ELF-1 (cell line): ENCODE measurements at regions not wholly inside any gene's neighbourhood (a gene's known extent, or its start where the extent isn't known, plus 50 kb on each side); places are given as distances from the start of the nearest gene placed in this dataset.
"Not testable (repeated sequence)": the region's sequence is repeated elsewhere in the genome, so short reads cannot be mapped to it uniquely, and the experiment has no call there.

Experiments
- DNase-seq: peaks from one replicate; pipeline ENCODE4 v3.0.0-alpha.2; 2016; ENCODE audit warnings: low read depth, low spot score

DNA sequence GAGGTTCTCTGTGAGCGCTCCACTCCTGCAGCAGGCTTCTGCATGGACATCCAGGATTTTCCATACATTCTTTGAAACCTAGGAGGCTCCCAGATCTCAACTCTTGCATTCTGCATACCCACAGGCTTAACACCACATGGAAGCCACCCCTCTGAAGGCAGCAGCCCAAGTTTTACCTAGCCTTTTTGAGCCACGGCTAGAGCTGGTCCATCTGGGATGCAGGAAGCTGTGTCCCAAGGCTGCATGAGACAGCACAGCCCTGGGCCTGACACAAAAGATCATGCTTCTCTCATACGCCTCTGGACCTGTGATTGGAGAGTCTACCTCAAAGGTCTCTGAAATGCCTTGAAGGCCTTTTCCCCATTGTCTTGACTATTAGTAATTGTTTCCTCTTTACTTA, 53.6 kb upstream of the RPRM start:
- DNase-seq: peak; percentile 62

DNA sequence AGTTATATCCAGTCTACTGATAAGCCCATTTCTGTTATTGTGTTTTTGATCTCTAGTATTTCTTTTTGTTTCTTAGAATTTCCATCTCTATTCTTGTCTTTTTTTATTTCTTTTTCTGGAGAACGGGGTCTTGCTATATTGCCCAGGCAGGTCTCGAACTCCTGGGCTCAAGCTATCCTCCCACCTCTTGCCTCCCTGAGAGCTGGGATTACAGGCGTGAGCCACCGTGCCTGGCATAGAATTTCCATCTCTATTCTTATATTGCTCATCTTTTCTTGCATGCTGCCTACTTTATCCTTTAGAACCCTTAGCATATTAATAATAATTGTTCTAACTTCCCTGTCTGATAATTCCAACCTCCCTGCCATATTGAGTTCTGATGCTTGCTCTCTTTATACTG, 55.2 kb upstream of the RPRM start:
- DNase-seq: not testable (repeated sequence)

DNA sequence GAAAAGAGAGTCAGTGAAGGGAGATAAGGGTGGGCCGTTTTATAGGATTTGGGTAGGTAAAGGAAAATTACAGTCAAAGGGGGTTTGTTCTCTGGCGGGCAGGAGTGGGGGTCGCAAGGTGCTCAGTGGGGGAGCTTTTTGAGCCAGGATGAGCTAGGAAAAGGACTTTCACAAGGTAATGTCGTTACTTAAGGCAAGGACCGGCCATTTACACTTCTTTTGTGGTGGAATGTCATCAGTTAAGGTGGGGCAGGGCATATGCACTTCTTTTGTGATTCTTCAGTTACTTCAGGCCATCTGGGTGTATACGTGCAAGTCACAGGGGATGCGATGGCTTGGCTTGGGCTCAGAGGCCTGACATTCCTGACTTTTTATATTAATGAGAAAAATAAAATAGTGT, 56.0 kb upstream of the RPRM start:
- peak; percentile 58 for DNase-seq

DNA sequence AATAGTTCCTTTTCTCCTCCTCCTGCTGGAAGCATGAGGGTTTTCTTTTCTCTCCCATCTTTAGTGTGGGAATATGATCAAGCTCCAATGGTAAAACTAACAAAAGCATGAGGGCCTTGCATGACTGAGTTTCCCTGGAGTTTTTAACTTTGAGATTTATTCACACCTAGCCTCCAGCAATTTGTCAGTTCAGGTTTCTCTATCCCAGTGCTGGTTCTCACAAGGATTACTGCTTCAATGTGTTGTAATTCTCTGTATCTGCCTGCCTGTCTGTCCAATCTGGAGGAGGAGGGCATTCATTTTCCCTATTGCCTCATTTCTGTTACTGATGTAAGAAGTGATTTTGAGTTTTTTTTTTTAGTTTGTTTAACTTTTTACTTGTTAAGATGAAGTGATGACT, 57.6 kb upstream of the RPRM start:
- DNase-seq: peak; percentile 22

DNA sequence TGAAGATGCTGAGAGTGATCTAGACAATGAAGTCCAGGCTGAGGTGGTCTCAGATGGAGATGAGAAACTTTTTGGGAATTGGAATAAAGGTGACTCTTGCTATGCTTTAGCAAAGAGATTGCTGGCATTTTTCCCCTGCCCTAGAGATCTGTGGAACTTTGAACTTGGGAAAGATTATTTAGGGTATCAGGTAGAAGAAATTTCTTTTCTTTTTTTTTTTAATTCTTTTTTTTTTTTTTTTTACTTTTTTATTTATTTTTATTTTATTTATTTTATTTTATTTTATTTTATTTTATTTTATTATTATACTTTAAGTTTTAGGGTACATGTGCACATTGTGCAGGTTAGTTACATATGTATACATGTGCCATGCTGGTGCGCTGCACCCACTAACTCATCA, 59.5 kb upstream of the RPRM start:
- DNase-seq: not testable (repeated sequence)

DNA sequence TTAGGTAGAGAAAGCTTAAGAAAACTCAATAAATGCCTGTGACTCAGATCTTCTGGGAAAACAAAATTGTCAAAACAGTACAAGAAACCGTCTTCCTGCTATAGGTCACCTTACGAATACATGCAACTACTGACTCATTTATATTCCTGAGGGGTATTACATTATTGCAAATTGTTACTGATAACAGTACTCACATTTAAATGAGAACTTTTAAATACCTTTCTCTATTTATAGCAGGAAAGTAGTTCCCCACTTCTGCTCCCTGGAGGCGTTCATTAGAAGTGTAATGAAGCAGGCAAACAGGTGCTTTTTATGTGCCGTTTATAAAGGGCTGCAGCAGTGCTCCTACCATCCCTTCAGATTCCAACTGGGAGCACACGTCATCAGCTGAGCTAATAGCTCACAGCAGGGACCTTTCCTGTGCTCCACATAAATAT, 65.1 kb upstream of the RPRM start:
- DNase-seq: no peak

DNA sequence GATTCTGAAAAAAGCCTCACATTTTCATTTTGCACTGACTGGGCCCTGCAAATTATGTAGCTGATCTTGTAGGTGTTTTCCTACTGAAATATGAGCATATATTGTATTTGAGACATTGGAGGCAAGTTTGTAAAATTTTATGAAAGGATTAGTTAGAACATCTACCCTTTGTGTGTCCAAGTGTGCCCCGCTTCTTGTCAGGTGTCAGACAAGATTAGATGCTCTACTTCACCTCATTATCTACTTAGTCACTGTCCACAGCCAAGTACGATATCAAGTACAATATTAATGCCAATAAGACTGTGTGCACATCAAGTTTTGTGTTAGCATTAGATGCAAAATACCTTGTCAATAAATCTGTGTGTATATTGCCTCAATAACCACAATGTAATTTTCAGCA, 67.8 kb upstream of the RPRM start:
- DNase-seq: no peak

DNA sequence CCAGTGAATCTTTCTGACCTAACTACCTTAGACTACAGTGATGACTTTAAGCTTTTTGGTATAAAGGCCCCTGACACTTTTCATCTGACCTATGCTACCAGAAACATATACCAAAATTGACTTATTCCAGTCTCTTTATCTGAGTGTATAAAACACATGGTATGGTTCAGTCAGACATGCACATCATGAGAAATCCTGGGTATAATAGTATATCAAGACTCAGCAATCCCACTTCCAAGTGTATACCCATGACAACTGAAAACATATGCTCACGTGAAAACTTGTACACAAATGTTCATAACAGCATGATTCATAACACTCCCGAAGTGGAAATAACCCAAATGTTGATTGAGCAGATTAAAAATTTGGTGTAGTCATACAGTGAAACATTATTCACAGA, 70.0 kb upstream of the RPRM start:
- DNase-seq: no peak

DNA sequence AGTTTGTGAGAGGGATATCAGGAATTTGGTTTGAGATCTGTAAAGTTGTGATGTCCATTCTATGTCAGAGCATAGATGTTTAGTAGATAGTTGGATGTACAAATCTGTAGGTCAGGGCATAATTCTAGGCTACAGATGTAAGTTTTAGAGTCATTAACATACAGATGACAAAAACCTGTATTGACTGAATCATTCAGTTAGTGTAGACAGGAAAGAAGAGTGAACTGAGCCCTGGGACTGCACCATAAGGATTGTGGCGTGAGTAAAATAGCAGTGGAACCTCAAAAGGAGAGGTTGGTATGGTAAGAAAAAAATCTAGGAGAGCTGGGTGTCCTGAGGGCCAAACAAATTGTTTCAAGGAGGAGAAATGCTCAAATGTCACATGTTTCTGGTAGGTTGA, 73.1 kb upstream of the RPRM start:
- no peak for DNase-seq

DNA sequence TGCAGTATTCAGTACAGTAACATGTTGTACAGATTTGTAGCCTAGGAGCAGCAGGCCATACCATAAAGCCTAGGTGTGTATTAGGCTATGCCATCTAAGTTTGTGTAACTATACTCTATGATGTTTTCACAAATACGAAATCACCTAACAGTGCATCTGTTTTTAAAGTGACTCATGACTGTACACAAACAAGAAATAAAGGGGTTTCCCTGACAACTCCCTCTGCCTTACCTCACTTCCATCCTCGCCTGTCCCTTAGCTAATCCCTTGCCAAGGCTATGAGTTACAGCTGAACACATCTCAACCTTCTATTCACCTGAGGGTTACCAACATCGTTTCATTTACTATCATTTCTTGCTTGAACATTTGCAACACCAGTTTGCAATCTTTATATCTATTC, 78.6 kb upstream of the RPRM start:
- DNase-seq: no peak

DNA sequence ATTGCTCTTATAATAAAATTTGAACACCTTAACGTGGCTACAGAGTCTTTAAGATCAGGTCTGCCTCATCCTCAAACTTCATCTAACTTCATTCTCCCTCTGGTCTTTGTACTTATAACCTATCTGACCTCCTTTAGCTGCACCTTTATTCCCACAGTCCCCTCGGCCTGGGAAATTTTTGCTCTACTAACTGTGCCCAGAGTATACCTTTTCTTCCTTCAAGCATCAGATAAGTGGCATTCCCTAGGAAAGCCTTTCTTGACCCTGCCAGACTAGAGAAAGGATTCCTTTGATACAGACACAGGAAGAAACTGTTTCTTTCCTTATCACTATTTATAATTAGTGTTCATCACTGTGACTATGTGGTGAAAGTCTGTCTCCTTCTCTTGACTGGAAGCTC, 79.2 kb upstream of the RPRM start:
- no peak for DNase-seq

DNA sequence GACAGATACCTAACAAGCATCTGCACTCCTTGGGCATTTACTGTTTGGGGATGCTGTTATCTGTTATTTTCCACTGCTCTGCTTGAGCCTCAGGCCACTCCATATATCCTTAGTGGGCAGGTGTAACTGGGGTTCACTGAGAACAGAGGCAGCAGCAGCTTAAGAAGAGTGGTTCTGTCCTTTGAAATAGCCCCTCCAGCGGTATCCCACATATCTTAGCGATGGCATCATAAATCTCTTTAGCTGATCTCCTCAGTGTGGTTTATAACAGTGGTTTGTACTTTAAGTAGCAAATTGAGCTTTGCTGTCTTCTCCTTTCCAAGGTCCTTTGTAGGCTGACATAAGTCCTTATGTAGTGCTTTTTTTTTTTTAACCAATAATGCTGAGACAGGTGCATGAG, 79.7 kb upstream of the RPRM start:
- DNase-seq: no peak

DNA sequence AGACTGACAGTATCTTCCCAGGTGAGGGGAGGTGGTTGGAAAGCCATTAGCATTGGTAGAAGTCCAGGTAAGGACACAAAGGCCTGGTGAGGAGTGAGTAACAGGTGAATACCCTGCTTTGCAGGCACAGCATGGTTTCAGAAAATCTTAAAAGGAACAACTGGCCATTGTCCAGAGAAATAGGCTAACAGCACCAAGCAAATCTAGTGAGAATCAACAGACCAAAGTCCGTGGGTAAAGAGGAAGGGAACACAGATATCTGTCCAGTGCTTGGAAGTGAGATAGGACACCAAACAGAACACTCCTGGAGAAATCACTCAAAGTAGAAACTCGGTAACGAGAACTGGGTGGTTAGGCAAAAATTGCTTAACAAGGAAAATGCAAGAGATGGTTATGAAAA, 88.8 kb upstream of the RPRM start:
- DNase-seq: no peak

DNA sequence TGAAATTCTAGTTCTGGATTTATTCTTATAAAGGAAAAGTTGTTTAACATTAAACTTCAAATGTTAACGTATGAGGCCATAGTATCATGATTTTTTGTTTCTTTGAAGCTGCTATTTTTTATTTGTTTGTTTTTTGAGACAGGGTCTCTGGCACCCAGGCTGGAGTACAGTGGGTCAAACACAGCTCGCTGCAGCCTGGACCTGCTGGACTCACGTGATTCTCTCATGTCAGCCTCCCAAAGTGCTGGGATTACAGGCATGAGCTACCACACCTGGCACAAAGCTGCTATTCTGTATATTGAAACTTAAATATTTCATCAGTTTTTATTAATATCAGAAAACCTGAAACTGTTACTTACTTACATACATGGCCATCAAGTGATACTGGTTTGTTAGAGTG, 89.5 kb upstream of the RPRM start:
- DNase-seq: no peak

DNA sequence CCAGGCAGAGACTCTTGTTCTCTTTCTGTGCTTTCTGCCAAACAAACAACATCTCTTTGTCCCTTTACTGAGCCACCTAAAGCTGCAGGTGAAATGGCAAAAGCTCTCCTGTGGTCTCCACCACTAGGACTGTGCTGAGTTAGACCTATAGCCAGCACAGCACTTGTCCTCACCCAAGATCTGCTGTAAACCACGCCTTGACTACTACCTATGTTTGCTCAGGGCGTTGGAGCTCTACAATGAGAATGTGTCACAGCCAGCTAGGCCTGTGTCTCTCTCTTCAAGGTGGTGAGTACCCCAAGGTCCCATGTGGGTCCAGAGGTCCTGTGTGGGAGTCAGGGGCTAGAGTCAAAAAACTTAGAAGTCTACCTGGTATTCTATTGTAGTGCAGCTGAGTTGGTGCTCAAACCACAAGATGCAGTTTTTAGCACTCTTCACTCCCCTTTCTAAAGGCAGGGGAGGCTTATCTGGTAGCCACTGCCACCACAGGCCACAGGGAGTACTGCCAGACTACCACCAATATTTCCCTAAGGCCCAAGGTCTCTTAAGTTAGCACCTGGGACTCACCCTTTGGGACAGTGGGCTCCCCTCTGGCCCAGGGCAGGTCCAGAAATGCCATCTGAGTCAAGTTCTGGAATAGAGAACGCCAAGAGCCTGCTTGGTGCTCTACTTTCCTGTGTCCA, 96.8 kb upstream of the RPRM start:
- no peak for DNase-seq

DNA sequence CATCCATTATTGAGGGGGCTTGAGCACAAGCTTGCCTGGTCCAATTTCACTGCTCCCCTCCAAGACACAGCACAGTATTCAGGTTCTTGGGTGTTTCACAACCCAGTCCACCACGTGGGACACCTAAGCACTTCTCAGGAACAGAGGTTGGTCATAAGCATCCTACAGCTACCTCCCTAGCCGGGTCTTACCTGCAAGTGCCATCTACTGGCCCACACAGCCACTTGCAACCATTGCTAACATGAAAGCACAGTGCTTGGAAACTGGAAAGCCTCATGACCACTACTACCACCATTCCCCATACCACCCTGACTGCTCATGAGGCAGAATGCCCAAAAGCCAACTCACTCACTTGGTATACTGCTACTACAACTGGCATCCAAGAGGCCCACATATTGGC, 105.7 kb upstream of the RPRM start:
- DNase-seq: no peak

DNA sequence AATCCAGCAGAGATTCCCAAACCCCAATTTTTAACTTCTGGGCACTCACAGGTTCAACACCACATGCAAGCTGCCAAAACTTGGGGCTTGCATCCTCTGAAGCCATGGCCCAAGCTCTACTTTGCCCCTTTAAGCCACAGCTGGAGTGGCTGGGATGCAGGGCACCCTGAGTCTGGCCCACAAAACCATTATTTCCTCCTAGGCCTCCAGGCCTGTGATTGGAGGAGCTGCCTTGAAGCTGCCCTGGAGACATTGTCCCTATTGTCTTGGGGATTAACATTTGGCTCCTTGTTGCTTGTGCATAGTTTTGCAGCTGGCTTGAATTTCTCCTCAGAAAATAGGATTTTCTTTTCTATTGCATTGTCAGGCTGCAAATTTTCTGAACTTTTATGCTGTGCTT, 109.8 kb upstream of the RPRM start:
- no peak for DNase-seq

DNA sequence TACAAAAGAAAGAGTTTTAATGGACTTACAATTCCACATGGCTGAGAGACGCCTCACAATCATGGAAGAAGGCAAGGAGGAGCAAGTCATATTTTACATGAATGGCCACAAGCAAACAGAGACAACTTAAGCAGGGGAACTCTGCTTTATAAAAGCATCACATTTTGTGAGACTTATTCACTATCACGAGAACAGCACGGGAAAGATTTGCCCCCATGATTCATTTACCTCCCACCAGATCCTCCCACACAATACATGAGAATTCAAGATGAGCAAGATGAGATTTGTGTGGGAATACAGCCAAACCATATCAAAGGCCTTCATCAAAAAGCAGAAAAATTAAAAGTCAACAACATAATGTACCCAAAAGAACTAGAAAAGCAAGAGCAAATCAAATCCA, 111.0 kb upstream of the RPRM start:
- no peak for DNase-seq

DNA sequence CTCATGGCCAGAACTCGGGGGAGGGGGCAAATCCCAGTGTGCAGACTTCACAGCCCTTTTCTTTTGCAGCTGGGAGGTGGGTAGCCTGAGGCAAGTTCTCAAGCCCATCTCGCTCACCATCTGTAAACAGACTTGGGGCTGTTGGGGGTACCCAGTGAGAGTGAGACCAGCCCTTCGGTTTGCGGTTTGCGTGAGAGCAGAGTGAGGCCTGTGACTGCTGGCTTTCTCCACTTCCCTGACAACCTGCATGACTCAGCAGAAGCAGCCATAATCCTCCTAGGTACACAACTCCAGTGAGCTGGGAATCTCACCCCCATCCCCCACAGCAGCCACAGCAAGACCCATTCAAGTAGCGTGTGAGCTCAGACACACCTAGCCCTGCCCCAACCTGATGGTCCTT, 114.5 kb upstream of the RPRM start:
- DNase-seq: peak; percentile 94

DNA sequence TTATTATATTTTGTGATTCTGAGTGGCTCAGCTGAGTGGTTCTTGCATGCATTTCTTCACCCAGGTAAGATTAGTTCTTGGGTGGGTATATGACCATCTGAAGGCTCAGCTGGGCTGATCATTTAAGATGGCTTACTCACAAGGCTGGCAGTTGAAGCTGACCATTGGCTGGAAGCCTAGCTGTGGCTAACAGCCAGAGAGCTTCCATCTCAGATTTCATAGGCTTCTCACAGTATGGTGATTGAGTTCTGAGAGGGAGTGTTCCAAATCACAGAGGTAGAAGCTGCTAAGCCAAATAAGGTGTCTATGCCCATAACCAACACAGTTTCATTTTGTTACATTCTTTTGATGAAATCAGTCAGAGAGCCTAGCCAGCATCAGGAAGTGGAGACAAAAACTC, 117.4 kb upstream of the RPRM start:
- DNase-seq: peak; percentile 28

DNA sequence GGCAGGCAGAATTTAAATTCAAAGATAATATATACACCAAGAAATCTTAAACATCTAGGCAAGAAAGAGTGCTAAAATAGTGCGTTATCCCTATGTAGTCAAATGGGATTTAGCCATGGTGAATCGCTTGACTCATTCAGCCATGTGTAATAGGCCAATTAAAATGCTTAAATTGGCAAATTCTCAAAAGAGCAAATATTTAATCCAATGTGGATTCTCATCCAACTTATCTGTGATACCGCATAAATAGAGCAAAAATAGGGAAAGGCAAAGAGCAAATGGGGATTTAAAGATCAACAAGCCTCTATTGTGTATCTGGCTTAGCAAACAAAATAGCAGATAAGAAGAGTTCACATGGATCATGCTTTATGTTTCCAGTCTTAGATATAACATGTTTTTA, 123.2 kb upstream of the RPRM start:
- no peak for DNase-seq

DNA sequence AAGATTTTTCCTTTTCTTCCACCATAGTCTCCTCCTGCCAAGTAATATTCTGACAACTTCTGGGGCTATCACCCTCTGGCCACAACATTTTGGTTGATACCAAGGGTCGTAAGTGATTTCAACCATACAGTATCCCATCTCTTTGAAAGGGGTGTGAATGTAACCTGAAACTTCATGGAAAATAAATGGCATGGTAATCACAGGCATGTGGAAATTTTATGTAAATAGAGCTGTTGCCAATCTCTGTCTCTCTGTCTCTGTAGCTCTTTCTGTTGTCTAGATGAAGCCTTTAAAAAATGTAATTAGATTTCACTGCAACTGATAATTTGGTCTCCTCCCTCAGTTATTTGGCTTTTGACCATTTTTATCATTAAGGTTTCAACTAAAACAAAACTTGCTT, 125.6 kb upstream of the RPRM start:
- DNase-seq: no peak

DNA sequence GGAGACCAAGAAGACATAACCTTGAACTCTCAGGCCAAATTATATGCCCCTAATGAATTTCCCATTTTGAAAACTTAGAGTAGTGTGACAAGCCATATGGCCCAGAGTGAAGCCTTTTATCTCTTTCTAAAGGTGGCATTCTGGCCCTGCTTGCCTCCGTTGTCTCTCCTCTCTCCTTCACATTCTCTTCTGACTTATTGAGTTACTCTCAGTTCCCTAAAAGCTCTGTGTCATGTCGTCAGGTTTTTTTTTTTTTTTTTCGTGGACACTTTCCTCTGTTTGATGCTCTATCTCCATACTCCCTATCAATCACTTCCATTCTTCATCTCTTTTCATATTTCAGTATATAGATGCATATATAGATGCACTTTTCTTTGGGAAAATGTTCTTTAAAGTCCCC, 128.1 kb upstream of the RPRM start:
- DNase-seq: no peak

DNA sequence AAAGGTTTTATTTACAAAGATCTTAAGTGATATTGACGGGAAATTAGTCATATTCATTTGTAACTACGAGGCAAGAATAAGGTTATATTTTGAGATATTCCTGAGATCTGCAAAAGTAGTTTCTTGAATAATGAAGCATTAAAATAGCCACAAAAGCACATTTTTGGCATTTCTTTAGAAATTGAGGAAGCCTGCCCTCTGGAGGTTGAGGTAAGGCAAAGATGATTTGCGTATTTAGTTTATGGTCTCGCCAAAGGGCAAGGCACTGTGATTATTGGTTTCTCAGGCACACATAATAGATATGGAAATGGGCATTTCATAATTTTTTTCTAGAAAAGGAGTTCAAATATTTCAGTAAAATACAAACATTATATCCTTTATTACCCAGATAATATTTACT, 143.7 kb upstream of the RPRM start:
- DNase-seq: no peak
